Fibroblast of lung (primary cell): ENCODE measurements at regions not wholly inside any gene's neighbourhood (a gene's known extent, or its start where the extent isn't known, plus 50 kb on each side); places are given as distances from the start of the nearest gene placed in this dataset.

Experiments
- CTCF ChIP-seq, 2 donors: IDR thresholded peaks in 1 of 2; conservative IDR thresholded peaks in 1 of 2; 1 replicate in 1 of 2; 2 replicates in 1 of 2; pipeline ENCODE4 v1.5.1; 2011 to 2012; ENCODE audit warnings: low read length in 2 of 2, control low read depth in 1 of 2, inconsistent platforms in 1 of 2, low read depth in 1 of 2, mild to moderate bottlenecking in 1 of 2
- EZH2 ChIP-seq: IDR thresholded peaks from 2 replicates; pipeline ENCODE4 v1.5.1; 2012; ENCODE audit warnings: low read length, control low read depth, mild to moderate bottlenecking; ENCODE audit errors: missing control alignments

GRCh38 chr14:95432144-95433093, 84.0 kb downstream of the SYNE3 start:
- TF ChIP-seq CTCF (conservative IDR thresholded peaks at IDR 0.05 in 1 of 2, IDR thresholded peaks at IDR 0.05 in 1 of 2; ENCODE audit: low read depth in 1 of 2, low read length in 2 of 2) (peak; percentile 66 to 69), EZH2 (no peak)
